Stimulated activated CD4-positive, alpha-beta T cell treated with anti-CD3 and anti-CD28 coated beads, Interleukin-4, amount 100 ng/mL, for 48 hours (primary cell): ENCODE measurements at regions not wholly inside any gene's neighbourhood (a gene's known extent, or its start where the extent isn't known, plus 50 kb on each side); places are given as distances from the start of the nearest gene placed in this dataset.

Experiments used
- DNase-seq, 2 donors: peaks; one replicate each; pipeline ENCODE4 v3.0.0-alpha.2; 2020; ENCODE audit warnings: low read depth in 2 of 2

- DNase-seq = no peak
Observed at GRCh38 chr11:45347348-45348082, 61.4 kb upstream of the SYT13 start.

GRCh38 chr11:45345491-45345890, 59.4 kb upstream of the SYT13 start:
- no peak for DNase-seq

- no peak for DNase-seq
Observed at GRCh38 chr11:45344028-45344427, 57.9 kb upstream of the SYT13 start.

- no peak for DNase-seq
Observed at GRCh38 chr11:45343444-45343843, 57.3 kb upstream of the SYT13 start.

DNA sequence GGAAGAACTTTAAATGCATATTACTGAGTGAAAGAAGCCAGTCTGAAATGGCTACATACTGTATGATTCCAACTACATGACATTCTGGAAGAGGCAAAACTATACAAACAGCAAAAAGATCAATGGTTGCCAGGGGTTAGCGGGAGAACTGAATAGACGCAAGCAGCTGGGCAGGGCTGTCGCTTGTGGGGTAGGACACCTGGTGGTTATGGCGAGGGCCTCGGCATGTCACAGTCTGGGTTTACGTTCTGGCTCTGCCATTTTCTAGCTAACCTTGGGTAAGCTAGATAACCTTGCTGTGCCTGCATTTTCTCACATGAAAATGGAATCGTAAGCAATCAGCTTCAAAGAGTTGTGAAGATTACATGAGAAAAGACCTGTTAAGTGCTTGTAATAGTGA, 55.2 kb upstream of the SYT13 start:
- DNase-seq = no peak

DNA sequence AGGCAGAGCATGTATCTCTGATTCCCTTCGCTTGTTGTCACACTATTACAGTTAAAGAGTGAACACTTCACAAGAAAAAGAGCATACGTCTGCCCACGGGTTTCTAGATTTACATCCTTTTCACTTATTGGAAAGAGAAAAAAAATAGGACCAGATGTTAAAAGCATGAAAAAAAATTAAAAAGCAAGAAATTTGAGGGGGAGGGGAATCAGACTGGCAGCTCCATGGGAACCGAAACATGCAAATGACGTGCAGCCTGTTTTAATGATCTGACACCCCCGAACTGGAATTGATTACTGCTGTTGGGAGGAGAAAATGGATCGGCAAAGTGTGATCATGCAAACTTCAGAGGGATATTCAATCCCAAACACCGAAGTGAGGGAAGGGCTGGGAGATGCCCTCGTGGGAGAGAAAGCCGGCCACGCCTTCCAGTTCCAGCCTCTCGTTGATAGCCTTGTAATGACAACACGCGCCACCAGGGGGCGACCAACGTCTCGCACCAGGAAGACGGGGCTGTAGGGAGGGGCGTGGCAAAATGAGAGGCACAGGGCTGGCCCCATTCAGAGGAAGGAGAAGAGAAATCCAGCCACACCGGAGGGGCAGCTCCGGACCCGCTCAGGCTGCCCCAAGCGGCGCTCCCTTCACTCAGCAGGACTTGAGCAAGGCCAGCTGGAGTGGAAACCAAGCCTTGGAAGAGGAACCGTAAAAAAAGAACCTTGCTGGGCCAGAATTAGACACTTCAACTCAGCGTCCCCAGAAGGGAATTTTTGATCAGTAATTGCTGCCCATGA, 53.8 kb upstream of the SYT13 start:
- peak; percentile 91 to 95 for DNase-seq

- no peak for DNase-seq
Observed at GRCh38 chr11:45337583-45338360, 51.6 kb upstream of the SYT13 start.

- DNase-seq = no peak
Observed at GRCh38 chr11:45336136-45336535, 50.0 kb upstream of the SYT13 start.
